GM13977 (cell line): ENCODE measurements at regions not wholly inside any gene's neighbourhood (a gene's known extent, or its start where the extent isn't known, plus 50 kb on each side); places are given as distances from the start of the nearest gene placed in this dataset.
"Not testable (repeated sequence)": the region's sequence is repeated elsewhere in the genome, so short reads cannot be mapped to it uniquely, and the experiment has no call there.

Source experiments
- DNase-seq: peaks from one replicate; pipeline ENCODE4 v3.0.0; 2012; ENCODE audit warnings: low spot score
- in situ Hi-C: fragments of 300-500 bp; cut with MboI; formaldehyde crosslinking; loops from one replicate; pipeline ENCODE4 v1.12.0; 2022; ENCODE audit warnings: low sequenced_read_pairs, low pct_unique_long_range_greater_than_20kb, mixed read lengths, inconsistent platforms; ENCODE audit not compliant: unreplicated experiment
- TF ChIP-seq, protein P1 (sequence below): IDR thresholded peaks from 2 replicates; pipeline ENCODE4 v1.5.1; 2012; ENCODE audit warnings: mild to moderate bottlenecking, control low read depth; ENCODE audit not compliant: insufficient read depth; ENCODE audit errors: extremely low read depth, missing control alignments

DNA sequence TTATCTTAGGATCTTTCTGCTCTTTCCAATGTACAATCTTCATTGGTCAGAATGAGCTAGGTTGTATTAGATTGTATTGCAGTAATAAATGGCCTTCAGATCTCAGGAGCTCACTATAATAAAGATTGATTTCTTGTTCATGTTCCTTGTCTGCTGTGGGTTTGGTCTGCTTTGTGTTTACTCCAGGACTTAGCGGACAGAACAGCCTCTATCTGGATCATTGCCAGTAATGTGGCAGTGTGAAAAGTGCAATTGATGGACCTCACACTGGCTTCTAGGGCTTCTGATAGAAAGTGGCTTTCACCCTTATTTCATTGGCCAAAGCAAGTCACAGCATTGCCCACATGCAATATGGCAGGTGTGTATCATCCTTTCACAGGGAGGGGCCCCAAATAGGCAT is 81.2 kb downstream of the BTG1 start:
- in situ Hi-C loops = no loop called here
- no peak for DNase-seq
- TF ChIP-seq, protein P1, sequence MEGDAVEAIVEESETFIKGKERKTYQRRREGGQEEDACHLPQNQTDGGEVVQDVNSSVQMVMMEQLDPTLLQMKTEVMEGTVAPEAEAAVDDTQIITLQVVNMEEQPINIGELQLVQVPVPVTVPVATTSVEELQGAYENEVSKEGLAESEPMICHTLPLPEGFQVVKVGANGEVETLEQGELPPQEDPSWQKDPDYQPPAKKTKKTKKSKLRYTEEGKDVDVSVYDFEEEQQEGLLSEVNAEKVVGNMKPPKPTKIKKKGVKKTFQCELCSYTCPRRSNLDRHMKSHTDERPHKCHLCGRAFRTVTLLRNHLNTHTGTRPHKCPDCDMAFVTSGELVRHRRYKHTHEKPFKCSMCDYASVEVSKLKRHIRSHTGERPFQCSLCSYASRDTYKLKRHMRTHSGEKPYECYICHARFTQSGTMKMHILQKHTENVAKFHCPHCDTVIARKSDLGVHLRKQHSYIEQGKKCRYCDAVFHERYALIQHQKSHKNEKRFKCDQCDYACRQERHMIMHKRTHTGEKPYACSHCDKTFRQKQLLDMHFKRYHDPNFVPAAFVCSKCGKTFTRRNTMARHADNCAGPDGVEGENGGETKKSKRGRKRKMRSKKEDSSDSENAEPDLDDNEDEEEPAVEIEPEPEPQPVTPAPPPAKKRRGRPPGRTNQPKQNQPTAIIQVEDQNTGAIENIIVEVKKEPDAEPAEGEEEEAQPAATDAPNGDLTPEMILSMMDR = no peak

DNA sequence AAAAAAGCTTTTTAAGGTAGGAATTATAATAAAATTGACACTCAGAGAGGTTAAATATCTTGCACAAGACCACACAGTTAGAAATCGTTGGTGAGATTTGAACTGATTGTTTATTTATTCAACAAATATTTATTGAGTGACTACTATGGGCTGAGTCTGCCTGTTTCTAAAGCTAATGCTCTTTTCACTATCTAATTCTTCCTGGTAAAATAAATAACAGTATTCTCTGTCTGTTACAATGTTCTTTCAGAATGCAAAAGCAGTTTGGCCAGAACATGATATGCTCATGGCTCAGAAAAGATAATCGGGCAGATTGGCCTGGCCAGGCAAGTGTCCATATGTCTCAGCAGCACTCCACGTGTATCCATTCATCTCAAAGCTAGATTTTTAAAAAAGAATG is 82.0 kb downstream of the BTG1 start:
- in situ Hi-C loops = no loop called here
- DNase-seq = no peak
- TF ChIP-seq, protein P1 = no peak

DNA sequence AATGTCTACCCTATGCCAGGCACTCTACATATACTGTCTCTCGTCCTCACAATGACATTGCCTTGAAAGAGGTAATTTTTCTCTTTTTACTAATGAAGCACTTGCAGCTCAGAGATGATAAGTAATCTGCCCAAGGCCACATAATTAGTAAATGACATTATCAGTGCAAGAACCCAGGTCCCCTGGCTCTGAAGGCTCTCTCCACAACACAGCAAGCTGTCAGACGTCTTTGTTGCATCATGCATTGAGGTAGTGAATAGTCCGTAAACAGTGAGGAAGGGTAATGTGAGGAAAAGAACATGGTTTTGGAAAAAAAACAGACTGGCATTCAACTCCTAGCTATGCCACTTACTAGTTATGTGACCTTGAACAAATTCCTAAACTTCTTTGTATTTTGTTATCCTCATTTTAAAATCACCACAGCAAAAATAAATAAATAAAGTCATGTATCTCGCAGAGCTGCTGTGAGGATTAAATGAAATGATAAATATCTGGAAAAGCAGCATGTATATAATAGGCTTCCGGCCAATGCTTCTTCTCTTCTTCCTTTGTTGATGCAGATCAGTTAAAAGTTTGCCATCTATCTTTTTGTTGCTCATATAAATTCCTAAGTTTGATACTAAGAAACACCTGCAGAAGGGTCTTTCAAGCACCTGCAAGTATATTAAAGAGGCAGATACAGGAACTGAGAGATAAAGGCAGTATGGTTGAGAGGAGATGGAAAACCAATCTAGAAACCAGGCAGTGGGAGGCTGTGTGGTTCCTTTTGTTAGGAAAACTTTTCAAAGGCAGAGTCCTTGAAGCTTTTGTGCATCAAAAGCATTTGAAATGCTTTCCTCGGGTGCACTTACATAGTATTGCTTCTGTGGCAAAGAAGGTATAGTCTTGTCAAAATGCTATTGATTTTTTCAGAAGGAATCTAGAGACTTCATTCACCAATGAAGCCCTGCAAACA is 82.8 kb downstream of the BTG1 start:
- DNase-seq = no peak
- in situ Hi-C loops = no loop called here
- TF ChIP-seq, protein P1 = no peak

DNA sequence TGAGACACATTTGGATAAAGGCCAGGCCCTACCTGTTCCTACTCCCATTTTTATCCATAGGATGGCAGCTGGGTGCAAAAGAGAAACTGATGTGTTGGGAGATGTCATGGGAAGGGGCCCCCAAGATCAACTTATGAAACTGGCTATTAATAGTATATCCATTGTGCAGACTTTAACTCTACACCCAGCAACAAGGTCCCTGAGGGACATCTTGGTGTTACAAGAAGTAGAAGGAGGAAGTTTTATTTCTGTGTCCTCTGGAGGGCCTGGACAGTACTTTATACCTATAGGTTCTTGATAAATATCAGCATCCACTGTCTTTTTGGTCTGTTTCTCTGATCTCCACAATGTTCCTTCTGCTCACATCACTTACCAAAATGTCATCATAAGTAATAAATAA is 84.6 kb downstream of the BTG1 start:
- TF ChIP-seq, protein P1 = no peak
- DNase-seq = no peak
- in situ Hi-C loops = no loop called here

DNA sequence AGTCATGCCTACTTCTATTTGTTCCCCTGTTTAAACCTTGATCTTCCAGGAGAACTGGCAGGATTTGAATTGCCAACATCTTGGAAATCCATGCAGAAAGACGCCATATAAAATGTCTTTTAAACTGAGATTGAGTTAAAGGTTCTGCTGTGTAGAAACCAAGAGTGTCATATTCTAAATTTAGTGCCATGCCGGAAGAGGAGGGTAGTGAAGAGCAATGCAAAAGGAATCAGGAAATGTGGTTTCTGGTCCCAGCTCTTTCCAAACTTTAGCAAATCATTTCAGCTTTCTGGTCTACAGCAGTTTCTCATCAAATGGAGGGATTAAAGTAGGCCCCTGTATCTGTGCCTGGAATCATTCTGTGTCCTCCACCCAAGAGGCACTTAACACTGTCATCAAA is 85.7 kb downstream of the BTG1 start:
- DNase-seq = no peak
- in situ Hi-C loops = no loop called here
- TF ChIP-seq, protein P1 = no peak

DNA sequence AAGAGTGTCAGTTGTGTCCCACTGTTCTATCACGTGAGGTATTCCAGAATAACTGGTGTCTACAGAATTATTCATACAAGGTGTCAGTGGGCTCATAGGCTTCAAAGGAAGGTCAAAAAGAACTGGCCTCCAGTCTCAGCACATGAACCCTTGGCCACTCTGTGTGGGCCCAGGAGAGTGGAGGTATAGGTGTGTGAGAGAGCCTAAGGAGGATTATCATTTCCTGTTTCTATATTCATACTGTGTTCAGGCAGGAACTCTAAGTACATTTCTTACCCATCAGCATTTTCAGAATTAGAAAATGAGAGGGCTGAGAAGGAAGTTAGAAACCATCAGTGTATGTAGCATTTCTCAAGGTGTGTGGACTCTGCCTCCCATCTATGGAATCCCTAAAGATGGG is 87.0 kb downstream of the BTG1 start:
- TF ChIP-seq, protein P1 = no peak
- DNase-seq = no peak
- in situ Hi-C loops = no loop called here

DNA sequence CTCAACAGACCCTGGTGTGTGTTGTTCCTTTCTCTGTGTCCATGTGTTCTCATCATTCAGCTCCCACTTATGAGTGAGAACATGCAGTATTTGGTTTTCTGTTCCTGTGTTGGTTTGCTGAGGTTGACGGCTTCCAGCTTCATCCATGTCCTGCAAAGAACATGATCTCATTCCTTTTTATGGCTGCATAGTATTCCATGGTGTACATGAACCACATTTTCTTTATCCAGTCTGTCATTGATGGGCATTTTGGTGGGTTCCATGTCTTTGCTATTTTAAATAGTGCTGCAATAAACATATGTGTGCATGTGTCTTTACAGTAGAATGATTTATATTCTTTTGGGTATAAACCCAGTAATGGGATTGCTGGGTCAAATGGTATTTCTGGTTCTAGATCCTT is 88.9 kb downstream of the BTG1 start:
- in situ Hi-C loops = not testable (repeated sequence)

More for the DNA sequence above, 88.9 kb downstream of the BTG1 start:
- not testable (repeated sequence) for DNase-seq
